ENCODE measurements at regions not wholly inside any gene's neighbourhood (a gene's known extent, or its start where the extent isn't known, plus 50 kb on each side); places are given as distances from the start of the nearest gene placed in this dataset.
"Not testable (repeated sequence)": the region's sequence is repeated elsewhere in the genome, so short reads cannot be mapped to it uniquely, and the experiment has no call there.

- not testable (repeated sequence) for TF ChIP-seq POLR2A (IDR thresholded peaks at IDR 0.05; ENCODE audit: low read length); GATA1 (IDR thresholded peaks at IDR 0.05; ENCODE audit: low read depth, low read length)
Measured at GRCh38 chr12:88809841-88810240, 229.6 kb upstream of the KITLG start.
